ENCODE measurements at regions not wholly inside any gene's neighbourhood (a gene's known extent, or its start where the extent isn't known, plus 50 kb on each side); places are given as distances from the start of the nearest gene placed in this dataset.

DNA sequence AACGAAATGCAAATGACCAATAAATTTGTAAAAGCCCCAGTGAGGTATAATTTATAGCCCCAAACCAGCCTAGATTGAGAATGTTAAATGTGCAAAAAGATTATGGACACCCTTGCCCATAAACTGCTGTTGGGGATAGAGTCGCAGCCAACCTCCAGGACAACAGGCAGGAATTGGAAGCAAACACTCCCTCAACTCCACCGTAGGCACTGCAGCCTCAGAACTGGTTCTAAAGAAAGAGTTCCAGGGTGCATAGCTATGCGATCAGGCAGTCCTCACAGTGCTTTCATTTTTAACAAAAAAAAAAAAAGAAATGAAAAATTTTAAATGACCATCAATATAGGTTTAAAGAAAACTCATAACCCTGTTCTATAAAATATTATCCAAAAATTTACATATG is 86.2 kb downstream of the CXCL12 start:
- H3K36me3 Mint-ChIP-seq (ENCODE audit: low read depth): no peaks in the 10 kb centered on the region
- H3K9me3 Mint-ChIP-seq (ENCODE audit: low read depth): no peaks in the 10 kb centered on the region
- no peak overlapping the region for H3K4me3 Mint-ChIP-seq
- H3K27me3 Mint-ChIP-seq: peaks cover 2% of the 10 kb centered on the region
- intact Hi-C loops (cut with DNase I, micrococcal nuclease): no loop called here
- no peak overlapping the region for H3K27ac Mint-ChIP-seq
- POLR2A ChIA-PET: no interaction called here
- CTCF ChIA-PET: no interaction called here
- DNase-seq (no peak), ATAC-seq (no peak)
- no peaks in the 10 kb centered on the region for H3K4me1 Mint-ChIP-seq

GRCh38 chr10:44297963-44298362 is 86.9 kb downstream of the CXCL12 start:
- intact Hi-C loops (cut with DNase I, micrococcal nuclease): no loop called here
- H3K4me3 Mint-ChIP-seq: no peak overlapping the region
- ATAC-seq: no peak

DNA sequence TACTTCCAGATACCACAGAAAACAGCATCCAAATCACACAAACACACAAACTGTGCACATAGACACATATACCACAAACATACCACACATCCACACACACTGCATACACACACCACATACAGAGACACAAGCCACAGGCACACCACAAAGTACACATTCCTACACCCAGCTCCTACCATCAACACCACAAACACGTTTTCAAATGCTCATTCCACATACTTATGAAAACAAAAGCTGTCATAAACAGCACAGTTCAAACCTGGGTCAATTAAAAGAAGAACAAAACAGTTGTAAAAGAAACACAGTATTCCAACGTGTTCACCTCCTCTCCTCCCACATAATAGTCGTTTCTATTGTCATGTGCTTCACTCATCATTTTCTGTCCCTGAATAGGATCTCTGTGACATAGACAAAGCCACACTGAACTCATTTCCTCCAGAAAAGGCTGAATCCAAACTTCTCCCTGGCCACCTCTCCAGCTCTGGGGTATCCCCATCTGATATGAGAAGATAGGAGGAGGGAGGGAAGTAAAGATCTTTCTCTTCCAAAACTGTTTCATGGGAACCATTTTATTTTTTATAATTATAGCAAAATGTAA is 89.2 kb downstream of the CXCL12 start:
- H3K4me3 Mint-ChIP-seq: no peak overlapping the region
- no peak for DNase-seq
- ChIA-PET POLR2A (no interaction called here), CTCF (no interaction called here)
- intact Hi-C loops (cut with DNase I, micrococcal nuclease): no loop called here
- no peaks in the 10 kb centered on the region for H3K36me3 Mint-ChIP-seq (ENCODE audit: low read depth)
- no peaks in the 10 kb centered on the region for H3K9me3 Mint-ChIP-seq (ENCODE audit: low read depth)
- no peaks in the 10 kb centered on the region for H3K4me1 Mint-ChIP-seq
- H3K27ac Mint-ChIP-seq: no peak overlapping the region
- no peak for ATAC-seq
- peaks cover 12% of the 10 kb centered on the region for H3K27me3 Mint-ChIP-seq

More at GRCh38 chr10:44297963-44298362, 86.9 kb downstream of the CXCL12 start:
- Mint-ChIP-seq H3K9me3 (ENCODE audit: low read depth) (no peaks in the 10 kb centered on the region), H3K27ac (no peak overlapping the region), H3K36me3 (ENCODE audit: low read depth) (no peaks in the 10 kb centered on the region), H3K4me1 (no peaks in the 10 kb centered on the region), H3K27me3 (peaks cover 2% of the 10 kb centered on the region)
- POLR2A ChIA-PET: no interaction called here
- CTCF ChIA-PET: no interaction called here
- DNase-seq: no peak

DNA sequence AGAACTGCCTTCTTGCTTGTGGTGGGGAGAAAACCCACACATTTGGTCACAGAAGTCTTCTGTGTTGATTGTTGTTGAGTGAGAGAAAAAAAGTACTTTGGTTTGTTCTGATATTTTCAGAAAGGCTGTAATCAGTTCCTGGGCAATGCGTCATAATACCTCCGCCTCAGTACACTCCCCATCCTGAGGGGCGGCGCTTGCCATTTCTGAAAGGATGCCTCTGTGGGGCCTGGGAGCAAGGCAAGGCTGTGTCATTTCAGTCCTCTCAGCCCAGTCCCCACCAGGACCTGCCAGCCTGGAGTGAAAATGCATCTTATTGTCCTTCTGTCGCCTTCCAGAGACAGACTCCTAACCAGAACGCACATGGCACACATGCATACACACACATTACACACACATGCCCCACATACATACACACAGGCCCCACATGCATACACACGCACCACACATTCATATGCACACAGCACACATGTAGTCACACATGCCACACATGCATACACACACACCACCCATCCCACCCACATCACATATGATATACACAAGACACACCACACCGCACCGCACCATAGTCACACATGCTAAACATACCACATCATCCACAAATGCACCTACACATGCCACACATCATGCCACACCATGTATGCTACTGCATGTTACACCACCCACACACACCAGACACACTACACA is 90.0 kb downstream of the CXCL12 start:
- H3K4me3 Mint-ChIP-seq: no peak overlapping the region
- no peak overlapping the region for H3K27ac Mint-ChIP-seq
- ChIA-PET CTCF (no interaction called here), POLR2A (no interaction called here)
- intact Hi-C loops (cut with DNase I, micrococcal nuclease): no loop called here
- no peaks in the 10 kb centered on the region for H3K36me3 Mint-ChIP-seq (ENCODE audit: low read depth)
- no peak for ATAC-seq
- H3K9me3 Mint-ChIP-seq (ENCODE audit: low read depth): no peaks in the 10 kb centered on the region
- no peaks in the 10 kb centered on the region for H3K4me1 Mint-ChIP-seq
- peaks cover 12% of the 10 kb centered on the region for H3K27me3 Mint-ChIP-seq
- no peak for DNase-seq

DNA sequence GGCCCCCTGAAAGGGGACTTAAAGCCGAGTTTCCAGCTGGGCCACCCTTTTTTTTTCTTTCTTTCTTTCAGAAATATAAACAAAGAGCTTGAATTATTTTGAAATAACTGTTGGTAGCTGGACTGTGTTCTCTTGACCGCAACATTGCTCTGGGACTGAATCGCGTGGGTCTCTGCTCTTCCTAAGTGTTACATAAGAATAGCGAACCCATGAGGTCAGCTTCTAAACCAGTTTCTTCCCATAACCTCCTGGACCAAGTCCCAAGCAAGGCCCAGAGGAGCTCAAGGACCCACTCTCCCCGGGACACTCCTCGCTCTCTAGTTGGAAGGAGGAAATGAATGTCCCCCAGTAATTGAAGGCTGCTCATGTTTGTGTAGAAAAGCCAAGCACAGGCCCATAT is 91.1 kb downstream of the CXCL12 start:
- no peaks in the 10 kb centered on the region for H3K36me3 Mint-ChIP-seq (ENCODE audit: low read depth)
- no peaks in the 10 kb centered on the region for H3K4me1 Mint-ChIP-seq
- POLR2A ChIA-PET: interaction anchor here (0.7 kb wide), 1 partner anchor 79 kb away, joined by 5 read pairs; no protein-coding TSS in a partner anchor
- no peaks in the 10 kb centered on the region for H3K9me3 Mint-ChIP-seq (ENCODE audit: low read depth)
- CTCF ChIA-PET: no interaction called here
- no peak overlapping the region for H3K27ac Mint-ChIP-seq
- DNase-seq: no peak
- intact Hi-C loops (cut with DNase I, micrococcal nuclease): no loop called here
- H3K27me3 Mint-ChIP-seq: peaks cover 18% of the 10 kb centered on the region
- no peak for ATAC-seq
- H3K4me3 Mint-ChIP-seq: no peak overlapping the region

GRCh38 chr10:44293306-44293778 is 91.6 kb downstream of the CXCL12 start:
- CTCF ChIA-PET: no interaction called here
- intact Hi-C loops (cut with DNase I, micrococcal nuclease): no loop called here
- H3K4me1 Mint-ChIP-seq: no peaks in the 10 kb centered on the region
- POLR2A ChIA-PET: interaction anchor here (0.7 kb wide), 1 partner anchor 78 kb away, joined by 5 read pairs; no protein-coding TSS in a partner anchor
- DNase-seq (no peak), ATAC-seq (no peak)
- H3K36me3 Mint-ChIP-seq (ENCODE audit: low read depth): no peaks in the 10 kb centered on the region
- no peaks in the 10 kb centered on the region for H3K9me3 Mint-ChIP-seq (ENCODE audit: low read depth)
- peaks cover 19% of the 10 kb centered on the region for H3K27me3 Mint-ChIP-seq
- H3K4me3 Mint-ChIP-seq: no peak overlapping the region
- no peak overlapping the region for H3K27ac Mint-ChIP-seq

- H3K9me3 Mint-ChIP-seq (ENCODE audit: low read depth): no peaks in the 10 kb centered on the region
- ATAC-seq (no peak), DNase-seq (no peak)
- intact Hi-C loops (cut with DNase I, micrococcal nuclease): no loop called here
- peaks cover 20% of the 10 kb centered on the region for H3K27me3 Mint-ChIP-seq
- ChIA-PET POLR2A (no interaction called here), CTCF (no interaction called here)
- no peaks in the 10 kb centered on the region for H3K4me1 Mint-ChIP-seq
- H3K36me3 Mint-ChIP-seq (ENCODE audit: low read depth): no peaks in the 10 kb centered on the region
- H3K4me3 Mint-ChIP-seq: no peak overlapping the region
- H3K27ac Mint-ChIP-seq: no peak overlapping the region
Observed at GRCh38 chr10:44292390-44293002, 92.4 kb downstream of the CXCL12 start.

DNA sequence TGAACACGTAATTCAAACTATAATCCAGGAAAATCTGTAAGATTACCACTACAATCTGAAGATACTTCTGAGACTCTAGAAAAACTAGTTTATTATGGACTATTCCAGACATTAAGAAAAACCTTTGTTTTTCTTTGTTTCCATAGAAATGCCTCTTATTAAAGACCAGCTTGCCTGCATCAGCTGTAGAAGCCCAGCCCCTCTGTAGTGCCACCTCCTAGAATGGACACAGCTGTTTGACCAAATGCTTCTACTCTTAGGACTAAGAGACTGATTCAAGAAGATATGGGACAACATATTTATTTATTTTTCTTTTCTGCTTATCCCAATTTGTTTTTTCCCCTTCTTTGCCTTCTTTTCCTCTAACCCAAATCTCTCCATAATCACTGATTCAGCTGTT is 93.8 kb downstream of the CXCL12 start:
- no peaks in the 10 kb centered on the region for H3K4me1 Mint-ChIP-seq
- no peak overlapping the region for H3K4me3 Mint-ChIP-seq
- peaks cover 20% of the 10 kb centered on the region for H3K27me3 Mint-ChIP-seq
- H3K36me3 Mint-ChIP-seq (ENCODE audit: low read depth): no peaks in the 10 kb centered on the region
- H3K27ac Mint-ChIP-seq: no peak overlapping the region
- no peaks in the 10 kb centered on the region for H3K9me3 Mint-ChIP-seq (ENCODE audit: low read depth)
- ChIA-PET POLR2A (no interaction called here), CTCF (no interaction called here)
- ATAC-seq (no peak), DNase-seq (no peak)
- intact Hi-C loops (cut with DNase I, micrococcal nuclease): no loop called here

DNA sequence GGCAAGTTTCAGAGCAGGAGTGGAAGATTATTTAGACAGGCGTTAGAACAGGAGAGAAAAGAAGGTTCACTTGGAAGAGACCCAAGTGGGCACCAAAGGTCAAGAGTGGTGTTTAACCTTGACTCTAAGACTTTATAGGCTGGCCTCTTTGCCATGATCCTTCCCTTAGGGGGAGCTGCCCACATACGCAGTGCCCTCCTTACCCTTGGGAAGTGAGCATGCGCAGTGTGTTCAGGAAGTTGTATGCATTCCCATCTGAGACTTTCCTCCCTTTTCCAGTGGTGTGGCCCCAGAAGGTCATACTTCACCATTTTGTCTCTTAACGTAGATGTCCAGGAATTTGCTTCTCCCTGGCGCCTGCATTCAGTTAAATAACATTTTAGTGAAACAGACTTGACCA is 95.8 kb downstream of the CXCL12 start:
- ATAC-seq (no peak), DNase-seq (no peak)
- no peak overlapping the region for H3K27ac Mint-ChIP-seq
- intact Hi-C loops (cut with DNase I, micrococcal nuclease): no loop called here
- CTCF ChIA-PET: no interaction called here
- H3K4me3 Mint-ChIP-seq: no peak overlapping the region
- POLR2A ChIA-PET: no interaction called here
- no peaks in the 10 kb centered on the region for H3K4me1 Mint-ChIP-seq
- peaks cover 22% of the 10 kb centered on the region for H3K27me3 Mint-ChIP-seq
- H3K9me3 Mint-ChIP-seq (ENCODE audit: low read depth): no peaks in the 10 kb centered on the region
- no peaks in the 10 kb centered on the region for H3K36me3 Mint-ChIP-seq (ENCODE audit: low read depth)

- ChIA-PET POLR2A (no interaction called here), CTCF (interaction anchor here (0.5 kb wide), 1 partner anchor 79 kb away, joined by 3 read pairs; no protein-coding TSS in a partner anchor)
- Mint-ChIP-seq H3K9me3 (ENCODE audit: low read depth) (no peaks in the 10 kb centered on the region), H3K36me3 (ENCODE audit: low read depth) (no peaks in the 10 kb centered on the region), H3K27me3 (peaks cover 22% of the 10 kb centered on the region), H3K27ac (no peak overlapping the region), H3K4me1 (no peaks in the 10 kb centered on the region), H3K4me3 (no peak overlapping the region)
- ATAC-seq: no peak
- intact Hi-C loops (cut with DNase I, micrococcal nuclease): no loop called here
- DNase-seq: no peak
Observed at GRCh38 chr10:44287408-44287807, 97.5 kb downstream of the CXCL12 start.

- H3K27ac Mint-ChIP-seq: no peak overlapping the region
- intact Hi-C loops (cut with DNase I, micrococcal nuclease): no loop called here
- ATAC-seq: no peak
- no peak for DNase-seq
- H3K9me3 Mint-ChIP-seq (ENCODE audit: low read depth): no peaks in the 10 kb centered on the region
- H3K4me1 Mint-ChIP-seq: no peaks in the 10 kb centered on the region
- ChIA-PET POLR2A (no interaction called here), CTCF (no interaction called here)
- H3K36me3 Mint-ChIP-seq (ENCODE audit: low read depth): no peaks in the 10 kb centered on the region
- H3K4me3 Mint-ChIP-seq: no peak overlapping the region
- H3K27me3 Mint-ChIP-seq: peaks cover 12% of the 10 kb centered on the region
Observed at GRCh38 chr10:44284198-44285084, 100.5 kb downstream of the CXCL12 start.

Data from activated CD4-positive, alpha-beta T cell treated with anti-CD3 and anti-CD28 coated beads for 36 hours (primary cell).